Heart left ventricle (tissue), 16 donors: ENCODE measurements at regions not wholly inside any gene's neighbourhood (a gene's known extent, or its start where the extent isn't known, plus 50 kb on each side); places are given as distances from the start of the nearest gene placed in this dataset.

Experiments used
- ATAC-seq, 4 donors: fragments of 200-7000 bp; cut with Tn5 transposase; one replicate each; pipeline ENCODE4 v1.9.1; 2020 to 2022; ENCODE audit warnings: moderate library complexity in 4 of 4, mild to moderate bottlenecking in 3 of 4, moderate number of reproducible peaks in 1 of 4
- DNase-seq, 5 donors: peaks; one replicate each; pipeline ENCODE4 v3.0.0-alpha.2; 2020
- H3K27ac ChIP-seq, 12 donors: fragments of 200-600 bp; sonication (generic) in 4 of 12; one replicate each; pipeline versions ENCODE4 v1.5.0 to v1.8.0; 2016 to 2022; ENCODE audit warnings: mild to moderate bottlenecking in 2 of 12
- H3K27me3 ChIP-seq, 9 donors: fragments of 200-600 bp; sonication (generic) in 2 of 9; one replicate each; pipeline versions ENCODE4 v1.5.1 to v1.8.0; 2016 to 2022; ENCODE audit warnings: mild to moderate bottlenecking in 3 of 9
- H3K36me3 ChIP-seq, 9 donors: fragments of 200-600 bp; sonication (generic) in 2 of 9; one replicate each; pipeline versions ENCODE4 v1.5.0 to v1.8.0; 2018 to 2022; ENCODE audit warnings: mild to moderate bottlenecking in 2 of 9
- H3K4me1 ChIP-seq, 12 donors: fragments of 200-600 bp; sonication (generic) in 4 of 12; one replicate each; pipeline versions ENCODE4 v1.5.0 to v1.8.0; 2016 to 2022; ENCODE audit warnings: mild to moderate bottlenecking in 3 of 12
- H3K4me3 ChIP-seq, 12 donors: fragments of 200-600 bp; sonication (generic) in 4 of 12; one replicate each; pipeline versions ENCODE4 v1.5.0 to v1.8.0; 2017 to 2022; ENCODE audit warnings: mild to moderate bottlenecking in 9 of 12, moderate library complexity in 4 of 12
- H3K9me3 ChIP-seq, 12 donors: fragments of 200-600 bp; sonication (generic) in 4 of 12; one replicate each; pipeline versions ENCODE4 v1.5.0 to v1.8.0; 2016 to 2022; ENCODE audit warnings: mild to moderate bottlenecking in 1 of 12
- POLR2A ChIP-seq, 2 donors: fragments of 450-650 bp; IDR thresholded peaks; one replicate each; pipeline ENCODE4 v1.6.1; 2017; ENCODE audit warnings: antibody characterized with exemption in 2 of 2, mild to moderate bottlenecking in 2 of 2, moderate library complexity in 2 of 2
- WGBS, 4 donors: extraction: QIAGEN DNeasy Blood & Tissue Kit in 2 of 4; methylation state at CpG; one replicate each; pipeline versions ENCODE4 v1.1.5 to v1.1.7; 2013 to 2018; 5-methylcytosine and 5-hydroxymethylcytosine counted together
- intact Hi-C, 10 donors: fragments of 100-400 bp; cut with DNase I; formaldehyde crosslinking; loops; one replicate each; pipeline versions ENCODE4 v1.11.1 to v1.14.2; 2022
- TF ChIP-seq, protein P1 (sequence below), 12 donors: fragments of 200-600 bp; sonication (generic) in 4 of 12; IDR thresholded peaks; one replicate each; pipeline versions ENCODE4 v1.5.0 to v1.8.0; 2018 to 2022; ENCODE audit warnings: antibody characterized with exemption in 12 of 12, mild to moderate bottlenecking in 5 of 12
- donor health status: ischemic (EF 13 %, LVEDD 7.1; RV severe dilation, severe dysfunction).
- donor health status: healthy with polysubstance abuse.
- donor health status: DM: no; HTN: yes; CAD: no.
- donor health status: DM: no; HTN: no; CAD: no.
- donor health status: ischemic (EF 25% LVEDD 6.9; RV normal size, moderate dysfunction).
- donor health status: ischemic (EF 25% LVEDD 5.7; RV mildly dilated, moderate dysfunction).
- donor health status: healthy.
- donor health status: DM: yes; HTN: yes; CAD: no.
- donor health status: ischemic (EF 35%, LVEDD 5.7; RV mildly dilated, moderate dysfunction).
- donor health status: nonischemic (EF 11% LVEDD 7.7; RV severe dilation, severe dysfunction).
- donor health status: DM: yes; HTN: yes; CAD: no.
- donor health status: PGD.
- donor health status: ischemic (EF 29% LVEDD 5.4; RV normal size, mild dysfunction).
- donor health status: nonischemic (EF 23%, LVEDD 6.1; RV moderate dilation, normal function).

DNA sequence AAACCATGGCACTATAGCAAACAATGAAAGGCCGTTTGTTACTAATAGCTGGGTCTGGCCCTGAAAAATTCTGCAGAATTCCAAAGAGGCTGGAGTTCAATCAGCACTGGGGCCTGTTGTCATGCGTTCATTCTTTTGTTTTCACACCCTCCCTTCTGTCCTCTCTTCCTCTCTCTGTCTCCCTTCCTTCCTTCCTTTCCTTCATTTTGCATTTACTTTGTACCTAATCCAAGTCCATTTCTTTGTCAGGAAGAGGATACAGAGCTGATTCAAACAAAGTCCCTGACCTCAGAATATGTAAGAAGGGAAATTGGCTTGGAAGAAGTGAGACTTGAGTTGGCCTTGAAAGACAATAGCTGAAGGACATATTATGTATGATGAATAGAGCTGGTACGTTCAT, 119.6 kb upstream of the LDB2 start:
- peaks cover 0 to 9% (median 0%) of the 10 kb centered on the region in 12 donors for H3K9me3 ChIP-seq
- TF ChIP-seq, protein P1, sequence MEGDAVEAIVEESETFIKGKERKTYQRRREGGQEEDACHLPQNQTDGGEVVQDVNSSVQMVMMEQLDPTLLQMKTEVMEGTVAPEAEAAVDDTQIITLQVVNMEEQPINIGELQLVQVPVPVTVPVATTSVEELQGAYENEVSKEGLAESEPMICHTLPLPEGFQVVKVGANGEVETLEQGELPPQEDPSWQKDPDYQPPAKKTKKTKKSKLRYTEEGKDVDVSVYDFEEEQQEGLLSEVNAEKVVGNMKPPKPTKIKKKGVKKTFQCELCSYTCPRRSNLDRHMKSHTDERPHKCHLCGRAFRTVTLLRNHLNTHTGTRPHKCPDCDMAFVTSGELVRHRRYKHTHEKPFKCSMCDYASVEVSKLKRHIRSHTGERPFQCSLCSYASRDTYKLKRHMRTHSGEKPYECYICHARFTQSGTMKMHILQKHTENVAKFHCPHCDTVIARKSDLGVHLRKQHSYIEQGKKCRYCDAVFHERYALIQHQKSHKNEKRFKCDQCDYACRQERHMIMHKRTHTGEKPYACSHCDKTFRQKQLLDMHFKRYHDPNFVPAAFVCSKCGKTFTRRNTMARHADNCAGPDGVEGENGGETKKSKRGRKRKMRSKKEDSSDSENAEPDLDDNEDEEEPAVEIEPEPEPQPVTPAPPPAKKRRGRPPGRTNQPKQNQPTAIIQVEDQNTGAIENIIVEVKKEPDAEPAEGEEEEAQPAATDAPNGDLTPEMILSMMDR (IDR thresholded peaks at IDR 0.05) = no peak
- no peak for TF ChIP-seq POLR2A (IDR thresholded peaks at IDR 0.05)
- no peak overlapping the region for H3K4me3 ChIP-seq
- peaks cover 0 to 13% (median 0%) of the 10 kb centered on the region in 12 donors for H3K4me1 ChIP-seq
- H3K27ac ChIP-seq = peak overlapping the region in 4 of 12 donors; percentile 0 to 39 (median 10)
- no peaks in the 10 kb centered on the region for H3K27me3 ChIP-seq
- no peaks in the 10 kb centered on the region for H3K36me3 ChIP-seq
- 49 to 65% (median 55%) methylated on average over 3 of the region's 3 CpGs for WGBS, 4 donors
- ATAC-seq = peak in 1 of 4 donors; percentile 75
- DNase-seq = no peak
- intact Hi-C loops = no loop called here

DNA sequence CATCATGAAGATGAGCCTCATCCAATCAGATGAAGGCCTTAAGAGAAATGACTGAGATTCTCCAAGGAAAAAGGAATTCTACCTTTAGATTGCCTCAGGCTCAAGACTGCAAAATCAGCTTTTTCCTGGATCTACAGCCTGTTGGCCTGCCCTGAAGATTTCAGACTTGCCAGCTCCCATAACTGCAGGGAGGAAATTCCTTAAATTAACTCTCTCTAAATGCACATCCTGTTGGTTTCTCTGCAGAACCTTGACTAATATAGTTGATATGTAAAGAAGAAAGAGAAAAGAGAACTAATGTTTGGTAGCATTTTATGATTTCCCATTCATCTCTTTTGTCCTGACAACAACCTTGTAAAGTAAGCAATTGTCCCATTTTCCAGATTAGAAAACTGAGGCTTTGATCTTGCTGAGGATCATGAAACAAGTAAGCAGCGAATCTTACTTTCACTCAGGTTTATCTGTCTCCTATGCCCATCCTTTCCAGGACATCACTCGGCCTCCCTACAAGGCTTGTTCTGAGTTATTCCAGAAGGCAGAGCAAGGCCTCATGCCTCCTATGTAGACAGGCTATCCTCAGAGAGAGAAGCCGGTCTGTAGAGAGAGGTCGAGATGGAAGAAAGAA, 115.0 kb upstream of the LDB2 start:
- intact Hi-C loops = no loop called here
- Histone ChIP-seq H3K27ac (no peak overlapping the region), H3K4me3 (no peak overlapping the region), H3K27me3 (no peaks in the 10 kb centered on the region), H3K4me1 (peaks cover 0 to 15% (median 0%) of the 10 kb centered on the region in 12 donors), H3K9me3 (peaks cover 0 to 9% (median 0%) of the 10 kb centered on the region in 12 donors), H3K36me3 (no peaks in the 10 kb centered on the region)
- DNase-seq = no peak
- WGBS, 4 donors = 89 to 93% (median 90%) methylated on average over 4 of the region's 4 CpGs
- ATAC-seq = no peak
- no peak for TF ChIP-seq POLR2A (IDR thresholded peaks at IDR 0.05)
- TF ChIP-seq, protein P1 (IDR thresholded peaks at IDR 0.05) = no peak

DNA sequence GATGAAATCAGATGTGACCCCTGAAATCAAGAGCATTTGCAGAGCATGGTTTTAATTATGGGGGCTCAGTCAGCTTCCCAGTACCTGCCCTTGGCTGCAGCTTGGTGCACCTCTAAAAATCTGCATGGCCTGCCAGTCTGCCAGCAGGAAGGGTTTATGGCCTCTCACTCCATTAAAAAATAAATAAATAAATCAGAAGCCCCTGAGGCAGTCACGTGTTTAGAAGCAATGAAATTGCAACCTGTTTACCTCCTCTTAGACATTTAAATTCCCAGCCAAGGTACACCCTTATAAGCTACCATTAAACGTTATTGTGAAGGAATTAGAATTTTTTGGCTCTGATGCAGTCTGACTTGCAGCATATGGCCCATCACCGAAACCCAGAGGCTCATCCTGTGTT, 114.0 kb upstream of the LDB2 start:
- Histone ChIP-seq H3K36me3 (no peaks in the 10 kb centered on the region), H3K27ac (no peak overlapping the region), H3K4me3 (no peak overlapping the region), H3K9me3 (peaks cover 0 to 9% (median 0%) of the 10 kb centered on the region in 12 donors), H3K27me3 (no peaks in the 10 kb centered on the region), H3K4me1 (peaks cover 0 to 6% (median 0%) of the 10 kb centered on the region in 12 donors)
- TF ChIP-seq, protein P1 (IDR thresholded peaks at IDR 0.05) = no peak
- no peak for TF ChIP-seq POLR2A (IDR thresholded peaks at IDR 0.05)
- intact Hi-C loops = no loop called here
- no peak for DNase-seq
- ATAC-seq = no peak
- 78 to 86% (median 82%) methylated on average over 3 of the region's 3 CpGs for WGBS, 4 donors

DNA sequence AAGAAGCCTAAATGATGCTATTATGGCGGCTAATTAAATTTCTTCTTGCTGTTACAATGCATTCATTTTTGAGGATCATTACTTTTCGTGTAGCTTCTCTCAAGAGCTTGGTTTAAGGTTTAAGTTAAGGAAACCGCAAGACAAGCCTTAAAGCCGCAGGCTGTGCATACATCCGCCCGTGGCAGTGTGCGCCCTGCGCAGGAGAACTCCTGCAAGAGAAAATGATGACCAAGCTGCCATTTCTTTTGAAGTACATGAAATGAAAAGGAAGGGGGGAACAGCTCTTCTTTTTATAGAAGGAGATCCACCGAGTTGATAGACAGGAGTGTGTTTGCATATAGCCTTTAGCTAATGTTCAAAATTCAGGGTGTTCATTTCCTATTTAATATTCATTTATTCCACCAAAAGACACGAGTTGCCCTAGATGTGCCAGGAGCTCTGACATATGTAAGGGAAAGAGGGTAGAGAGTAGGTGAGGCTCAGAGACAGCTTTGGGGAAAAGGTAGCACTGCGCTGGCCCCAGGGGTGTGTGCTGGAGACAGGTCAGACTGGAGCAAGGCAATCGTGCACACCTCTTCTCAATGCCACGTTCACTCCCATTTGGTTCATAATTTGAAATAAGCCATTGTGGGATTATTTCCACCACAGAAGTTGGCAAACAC, 112.1 kb upstream of the LDB2 start:
- ATAC-seq (no peak), DNase-seq (no peak)
- H3K4me3 ChIP-seq = no peak overlapping the region
- H3K27ac ChIP-seq = no peak overlapping the region
- intact Hi-C loops = no loop called here
- no peaks in the 10 kb centered on the region for H3K36me3 ChIP-seq
- H3K9me3 ChIP-seq = peaks cover 0 to 9% (median 0%) of the 10 kb centered on the region in 12 donors
- H3K4me1 ChIP-seq = peaks cover 0 to 5% (median 0%) of the 10 kb centered on the region in 12 donors
- WGBS, 4 donors = 93 to 96% (median 94%) methylated on average over 13 of the region's 13 CpGs
- no peaks in the 10 kb centered on the region for H3K27me3 ChIP-seq
- TF ChIP-seq, protein P1 (IDR thresholded peaks at IDR 0.05) = no peak
- TF ChIP-seq POLR2A (IDR thresholded peaks at IDR 0.05) = no peak
